Medulla oblongata (tissue), 1 donor: ENCODE measurements at regions not wholly inside any gene's neighbourhood (a gene's known extent, or its start where the extent isn't known, plus 50 kb on each side); places are given as distances from the start of the nearest gene placed in this dataset.

Experiments used
- DNase-seq: peaks from one replicate; pipeline ENCODE4 v3.0.0-alpha.2; 2015; ENCODE audit errors: extremely low spot score

DNA sequence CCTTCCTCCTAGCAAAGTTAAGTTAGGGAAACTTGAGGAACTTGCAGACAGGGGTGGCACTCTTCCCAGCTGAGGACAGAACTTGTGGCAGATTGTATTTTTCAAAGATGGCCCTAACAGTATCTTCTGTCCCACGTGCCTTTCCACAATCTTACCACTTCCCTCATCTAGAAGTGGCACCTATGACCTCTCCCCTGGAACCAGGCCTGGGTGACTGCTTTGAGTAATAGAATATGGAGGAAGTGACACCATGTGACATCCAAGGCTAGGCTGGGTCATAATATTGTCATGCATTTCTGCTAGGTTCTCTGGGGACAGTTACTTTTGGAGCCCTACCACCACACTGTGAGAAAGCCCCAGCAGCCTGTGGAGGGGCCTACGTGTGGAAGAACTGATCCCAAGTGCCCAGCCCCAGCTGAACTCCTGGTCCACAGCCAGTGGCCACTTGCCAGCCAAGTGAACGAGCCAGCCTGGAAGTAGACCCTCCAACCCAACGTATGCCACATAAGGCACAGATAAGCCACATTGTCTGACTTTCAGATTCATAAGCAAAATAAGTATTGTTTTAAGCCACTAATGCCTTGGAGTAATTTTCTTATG lies 193.7 kb downstream of the PTPN20 start:
- DNase-seq: peak; percentile 25

GRCh38 chr10:47107007-47107747 lies 192.8 kb upstream of the GDF10 start:
- DNase-seq: no peak

DNA sequence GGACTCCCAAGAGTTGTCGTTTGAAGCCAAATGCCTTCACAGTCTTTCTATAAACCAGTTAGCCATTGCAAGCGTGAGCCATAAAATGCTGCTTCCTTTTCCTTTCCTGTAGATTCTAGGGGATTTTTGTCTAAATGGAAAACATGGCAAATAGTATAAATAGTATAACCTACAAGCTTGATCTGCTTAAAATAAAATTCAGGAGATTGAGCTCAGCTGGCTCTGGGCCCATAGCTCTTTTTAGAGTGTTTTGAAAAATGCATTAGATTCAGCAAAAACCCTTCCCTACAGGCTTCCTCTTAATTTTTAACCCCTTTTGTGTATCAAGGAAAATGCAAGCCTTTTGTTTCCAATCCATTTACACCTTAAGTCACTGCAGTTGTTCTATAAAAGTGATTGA lies 190.1 kb upstream of the GDF10 start:
- DNase-seq: no peak

DNA sequence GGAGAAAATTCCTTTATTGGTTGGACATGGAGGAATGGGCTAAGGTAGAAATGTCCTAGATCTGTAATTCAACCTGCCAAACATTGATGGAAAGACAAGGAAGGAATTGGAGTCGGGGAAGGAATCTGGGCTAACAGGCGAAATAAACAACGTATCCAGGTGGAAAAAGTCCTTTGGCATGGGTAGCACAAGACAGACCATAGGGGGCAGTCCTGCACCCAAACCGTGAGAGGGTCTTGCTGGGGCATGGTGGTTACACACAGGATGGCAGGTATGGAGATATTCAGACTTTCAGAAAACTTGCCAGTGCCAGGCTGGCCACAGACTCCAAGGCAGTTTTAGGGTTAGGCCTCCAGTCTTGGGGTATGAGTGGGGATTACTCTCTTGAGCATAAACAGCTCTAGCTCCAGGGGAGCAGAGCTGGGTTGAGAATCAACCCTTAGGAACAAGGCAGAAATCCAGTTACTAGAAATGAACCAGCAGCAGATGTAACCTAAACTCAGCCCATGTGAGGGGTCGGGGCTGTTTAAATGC lies 188.6 kb upstream of the GDF10 start:
- DNase-seq: no peak

GRCh38 chr10:47112612-47113011 lies 187.4 kb upstream of the GDF10 start:
- no peak for DNase-seq

DNA sequence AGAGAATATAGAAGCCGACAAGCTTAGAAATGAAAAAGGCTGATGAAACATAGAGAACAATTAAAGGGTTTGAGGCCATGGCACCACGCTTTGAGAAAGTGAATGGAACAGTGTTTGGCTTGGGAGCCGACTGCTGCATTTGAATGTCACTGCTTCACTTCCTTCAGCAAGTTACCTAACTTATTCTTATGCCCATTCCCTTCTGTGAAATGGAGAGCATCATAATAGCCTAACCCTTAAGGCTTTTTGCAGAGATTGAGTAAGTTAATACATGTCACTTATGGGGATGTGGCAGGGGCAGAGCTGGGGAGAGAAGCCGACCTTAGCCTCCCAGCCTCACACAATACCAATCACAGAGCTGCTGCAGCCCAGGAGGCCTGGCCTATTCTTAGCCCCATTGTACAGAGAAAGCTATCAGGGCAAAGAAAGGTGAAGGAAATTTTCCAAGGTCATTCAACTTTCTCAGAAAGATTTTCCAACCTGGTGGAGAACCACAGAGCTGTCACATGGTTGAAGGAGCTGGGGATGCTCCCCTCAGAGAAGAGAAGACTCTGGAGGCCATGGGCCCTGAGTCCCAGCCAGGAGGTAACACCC lies 186.0 kb upstream of the GDF10 start:
- peak; percentile 15 for DNase-seq

DNA sequence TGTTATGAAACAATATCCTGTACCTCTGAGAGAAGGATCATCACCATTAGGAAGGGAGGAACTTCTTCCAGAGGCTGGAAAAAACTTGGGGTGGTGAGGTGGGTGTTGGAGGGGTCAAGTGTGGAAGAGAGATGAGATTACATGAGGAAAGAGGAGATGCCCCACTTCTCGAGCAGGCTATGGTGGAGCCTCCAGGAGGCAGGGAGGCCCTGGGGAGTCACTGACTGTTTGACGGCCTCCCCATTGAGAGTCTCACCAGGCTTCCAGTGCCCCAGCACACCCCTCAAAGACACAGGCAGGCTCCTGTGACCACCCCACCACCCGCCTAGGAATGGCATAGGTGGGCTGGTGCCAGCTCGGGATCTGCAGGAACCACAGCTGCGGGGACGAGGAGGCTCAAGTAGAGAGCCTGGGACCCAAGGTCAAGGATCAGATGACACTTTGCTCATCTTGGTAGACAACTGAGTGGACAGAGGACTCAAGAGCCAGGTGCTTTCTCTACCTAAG lies 185.3 kb upstream of the GDF10 start:
- no peak for DNase-seq

GRCh38 chr10:47115322-47115721 lies 184.7 kb upstream of the GDF10 start:
- DNase-seq: no peak

DNA sequence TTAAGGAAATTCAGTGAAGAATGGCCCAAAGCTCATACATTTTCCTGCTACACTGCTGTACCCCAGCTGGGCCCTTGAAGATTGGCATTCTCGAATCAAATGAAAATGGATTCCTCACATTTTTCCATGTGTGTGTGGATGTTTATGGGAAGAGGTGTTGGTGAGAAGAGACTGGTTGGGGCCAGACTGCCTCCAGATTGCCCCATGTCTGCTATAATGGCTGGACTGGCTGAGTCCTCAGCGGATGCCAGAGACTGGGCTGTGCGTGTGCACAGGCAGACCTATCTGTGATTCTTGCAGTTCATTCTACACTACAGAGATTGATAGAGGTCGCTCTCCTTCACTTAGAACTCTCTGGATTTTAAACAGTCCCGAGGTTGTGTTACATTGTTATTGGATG lies 183.6 kb upstream of the GDF10 start:
- DNase-seq: no peak

DNA sequence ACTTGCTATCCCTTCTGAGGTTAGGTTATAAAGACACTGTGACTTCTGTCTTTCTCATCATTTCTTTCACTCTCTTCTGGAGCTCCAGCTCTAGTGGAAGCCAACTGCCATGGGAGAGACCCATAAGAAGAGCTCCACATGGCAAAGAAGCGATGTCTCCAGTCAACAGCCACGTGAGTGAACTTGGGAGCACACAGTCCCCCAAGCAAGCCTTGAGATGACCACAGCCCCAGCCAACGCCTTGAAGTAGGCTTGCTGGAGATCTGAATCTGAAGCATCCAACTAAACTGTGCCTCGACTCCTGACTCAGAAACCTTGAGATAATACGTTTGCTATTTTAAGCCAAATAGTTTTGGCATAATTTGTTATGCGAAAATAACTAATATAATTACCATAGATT lies 181.7 kb upstream of the GDF10 start:
- DNase-seq: no peak

GRCh38 chr10:47121336-47121735 lies 178.7 kb upstream of the GDF10 start:
- DNase-seq: no peak

DNA sequence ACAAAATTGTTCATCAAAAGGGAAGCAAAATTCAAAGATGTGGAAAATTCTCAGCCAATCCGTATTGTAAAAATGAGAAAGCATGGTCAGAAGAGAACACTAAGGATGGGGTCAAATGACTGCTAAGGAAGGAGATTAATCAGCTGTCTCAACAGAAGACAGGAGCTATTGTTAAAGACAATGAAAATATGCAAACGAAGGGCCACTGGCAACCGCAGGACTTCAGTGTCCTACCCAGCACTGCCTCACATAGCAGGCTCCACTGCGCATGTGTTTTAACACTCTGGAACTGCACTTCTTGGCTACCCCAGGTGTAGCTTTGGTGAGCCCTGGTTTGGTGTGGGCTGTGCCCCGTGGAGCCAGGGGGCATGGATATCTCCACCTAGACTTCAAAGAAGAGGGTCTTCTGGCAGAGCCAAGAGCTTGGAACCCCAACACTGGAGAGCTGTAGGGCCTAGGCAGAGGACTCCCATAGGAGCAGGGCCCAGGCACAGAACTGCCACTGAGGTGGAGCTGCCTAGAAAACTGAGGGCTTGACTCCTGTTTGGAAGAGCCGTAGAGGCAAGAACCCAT lies 176.2 kb upstream of the GDF10 start:
- no peak for DNase-seq

- DNase-seq: no peak
Measured at GRCh38 chr10:47127188-47127785, 172.7 kb upstream of the GDF10 start.

GRCh38 chr10:47130491-47130890 lies 169.5 kb upstream of the GDF10 start:
- no peak for DNase-seq

DNA sequence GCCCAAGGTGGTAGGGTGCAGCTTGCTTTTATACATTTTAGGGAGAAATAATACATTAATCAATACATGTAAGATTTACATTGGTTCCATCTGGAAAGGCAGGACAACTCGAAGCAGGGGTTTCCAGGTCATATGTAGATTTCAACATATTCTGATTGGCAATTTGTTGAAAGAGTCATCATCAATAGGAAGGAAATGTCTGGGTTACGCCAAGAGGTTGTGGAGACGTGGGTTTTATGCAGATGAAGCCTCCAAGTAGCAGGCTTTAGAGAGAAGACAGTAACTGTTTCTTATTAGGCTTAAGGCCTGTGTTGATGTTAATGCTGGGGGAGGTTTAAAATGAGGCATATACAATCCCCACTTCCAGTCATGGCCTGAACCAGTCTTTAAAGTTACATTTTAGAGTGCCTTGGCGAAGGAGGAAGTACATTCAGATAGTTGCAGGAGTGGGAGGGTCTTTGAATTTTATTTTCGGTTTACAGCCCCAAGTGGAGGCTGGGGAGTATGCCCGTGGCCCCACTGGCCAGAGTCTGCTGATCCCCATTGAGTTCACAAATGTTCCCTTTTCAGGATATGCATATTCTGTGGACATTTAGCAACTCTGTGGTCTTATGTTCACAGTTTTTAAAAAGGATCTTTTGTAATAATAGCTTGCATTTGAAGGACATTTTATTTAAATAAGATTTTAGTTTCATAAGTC lies 166.0 kb upstream of the GDF10 start:
- DNase-seq: no peak

DNA sequence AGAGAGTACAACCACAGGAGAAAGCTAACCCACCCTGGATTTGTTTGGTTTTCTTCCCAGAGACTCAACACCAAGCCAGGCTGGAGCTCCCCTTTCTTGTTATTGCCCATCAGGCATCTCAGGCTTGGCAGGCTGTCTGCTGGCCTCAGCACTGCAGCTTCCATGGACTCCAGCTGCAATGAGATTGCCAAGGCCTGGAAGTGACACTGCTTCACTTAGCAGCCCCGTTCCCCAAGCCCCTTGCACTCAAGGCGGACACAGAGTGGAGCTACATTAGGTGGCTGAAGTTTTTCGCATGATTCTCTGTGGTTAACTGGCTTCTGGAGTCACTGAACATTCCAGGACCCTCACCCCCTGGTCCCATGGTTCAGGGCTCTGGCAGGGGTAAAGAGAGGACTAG lies 163.1 kb upstream of the GDF10 start:
- DNase-seq: peak; percentile 54

GRCh38 chr10:47137311-47137851 lies 162.6 kb upstream of the GDF10 start:
- DNase-seq: no peak

GRCh38 chr10:47139121-47139520 lies 160.9 kb upstream of the GDF10 start:
- DNase-seq: no peak

DNA sequence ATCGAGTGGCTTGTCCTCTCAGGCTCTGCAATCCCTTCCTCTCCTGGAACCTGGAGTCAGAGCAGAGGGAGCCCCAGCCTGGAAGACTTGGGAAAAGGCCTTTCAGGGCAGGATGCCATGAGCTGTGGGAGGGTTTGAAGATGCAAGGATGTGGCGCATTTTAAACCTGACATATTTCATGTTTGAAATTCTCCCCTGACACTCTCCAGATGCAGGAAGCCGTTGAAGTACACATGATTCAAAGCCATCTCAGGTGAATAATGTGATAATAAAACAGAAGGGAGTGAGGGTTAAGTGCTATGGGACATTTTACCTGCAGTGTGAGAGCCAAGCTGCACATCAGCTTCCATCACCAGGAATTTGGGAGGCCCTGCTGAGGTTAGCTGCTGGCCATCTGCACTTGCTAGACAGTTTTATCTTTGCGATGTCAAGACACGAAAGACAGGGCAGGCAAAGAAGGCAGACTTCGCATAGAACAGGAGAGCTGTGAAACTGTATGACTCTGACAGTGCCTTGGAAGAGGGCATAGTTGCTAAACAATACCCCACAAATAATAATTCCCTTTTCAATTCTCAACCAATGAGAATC lies 159.1 kb upstream of the GDF10 start:
- no peak for DNase-seq

- no peak for DNase-seq
Measured at GRCh38 chr10:47141349-47141748, 158.6 kb upstream of the GDF10 start.

- no peak for DNase-seq
Measured at GRCh38 chr10:47143072-47143471, 156.9 kb upstream of the GDF10 start.
